Epithelial cell of proximal tubule (primary cell): ENCODE measurements at regions not wholly inside any gene's neighbourhood (a gene's known extent, or its start where the extent isn't known, plus 50 kb on each side); places are given as distances from the start of the nearest gene placed in this dataset.

ENCODE experiments used
- DNase-seq: peaks from one replicate; pipeline ENCODE4 v3.0.0-alpha.2; 2011; ENCODE audit warnings: low read depth
- H3K4me3 ChIP-seq: 2 replicates; pipeline ENCODE4 v1.5.1; 2011; ENCODE audit warnings: low read depth, mild to moderate bottlenecking, low read length
- CTCF ChIP-seq: conservative IDR thresholded peaks from 2 replicates; pipeline ENCODE4 v1.5.1; 2012; ENCODE audit warnings: low read depth, mild to moderate bottlenecking, low read length

GRCh38 chr6:153574231-153574630, 443.1 kb upstream of the RGS17 start:
- TF ChIP-seq CTCF: no peak
- no peak for DNase-seq
- H3K4me3 ChIP-seq: no peak overlapping the region

GRCh38 chr6:153572371-153572770, 441.3 kb upstream of the RGS17 start:
- no peak for TF ChIP-seq CTCF
- H3K4me3 ChIP-seq: no peak overlapping the region
- DNase-seq: no peak

DNA sequence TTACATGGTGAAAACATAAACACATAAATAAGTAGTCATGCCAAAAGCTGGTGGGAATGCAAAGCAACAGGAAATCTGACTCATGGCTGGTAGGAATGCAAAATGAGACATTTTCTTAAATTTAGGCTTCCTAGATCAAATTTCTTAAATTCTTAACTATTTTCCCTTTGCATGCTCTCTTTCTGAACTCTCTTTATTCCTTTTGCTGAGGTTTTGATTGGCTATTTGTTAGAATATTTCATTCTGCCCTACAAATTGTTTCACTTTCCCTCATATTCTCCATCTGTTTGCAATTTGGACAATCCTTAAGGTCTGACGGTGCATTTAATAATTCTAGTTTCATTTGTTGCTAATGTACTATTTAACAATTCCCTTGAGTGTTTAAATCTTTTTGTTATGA, 437.5 kb upstream of the RGS17 start:
- TF ChIP-seq CTCF: no peak
- DNase-seq: no peak

DNA sequence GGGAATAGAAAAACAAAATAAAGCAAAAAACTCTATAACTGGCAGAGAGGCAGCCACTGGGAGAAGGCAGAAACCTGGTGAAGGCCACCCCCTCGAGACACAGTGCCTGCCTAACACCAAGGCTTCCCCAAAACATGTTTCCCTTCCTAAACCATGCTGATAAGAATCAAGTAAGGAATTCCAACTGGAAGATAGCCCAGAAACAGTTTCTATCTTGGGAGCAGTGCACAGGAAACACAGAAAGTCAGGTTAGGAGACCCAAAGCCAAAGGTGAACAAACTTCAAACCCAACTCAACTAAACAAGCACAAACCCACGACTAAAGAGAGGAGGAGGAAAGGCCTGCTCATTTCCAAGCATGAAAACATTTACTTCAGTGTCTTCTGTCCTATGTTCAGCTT, 433.7 kb upstream of the RGS17 start:
- no peak for TF ChIP-seq CTCF
- no peak for DNase-seq
- no peak overlapping the region for H3K4me3 ChIP-seq

More for the DNA sequence above, 437.5 kb upstream of the RGS17 start:
- no peak overlapping the region for H3K4me3 ChIP-seq

DNA sequence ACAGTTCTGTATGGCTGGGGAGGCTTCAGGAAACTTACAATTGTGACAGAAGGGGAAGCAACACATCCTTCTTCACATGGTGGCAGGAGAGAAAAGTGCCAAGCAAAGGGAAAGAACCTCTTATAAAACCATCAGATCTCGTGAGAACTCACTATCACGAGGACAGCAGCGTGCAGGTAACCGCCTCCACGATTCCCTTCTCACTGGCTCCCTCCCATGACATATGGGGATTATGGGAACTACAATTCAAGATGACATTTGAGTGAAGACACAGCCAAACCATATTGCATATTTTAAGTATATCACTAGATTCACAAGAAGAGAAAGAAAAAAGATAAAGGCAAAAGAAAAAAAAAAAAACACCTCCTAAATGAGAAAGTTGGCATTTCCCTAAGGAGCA, 431.9 kb upstream of the RGS17 start:
- peak; percentile 14 for TF ChIP-seq CTCF
- no peak for DNase-seq
- no peak overlapping the region for H3K4me3 ChIP-seq

- TF ChIP-seq CTCF: peak; percentile 67
- H3K4me3 ChIP-seq: no peak overlapping the region
- no peak for DNase-seq
Measured at GRCh38 chr6:153553627-153554026, 422.5 kb upstream of the RGS17 start.

- H3K4me3 ChIP-seq: no peak overlapping the region
- TF ChIP-seq CTCF: no peak
- DNase-seq: no peak
Measured at GRCh38 chr6:153539602-153540001, 408.5 kb upstream of the RGS17 start.
